ENCODE measurements at regions not wholly inside any gene's neighbourhood (a gene's known extent, or its start where the extent isn't known, plus 50 kb on each side); places are given as distances from the start of the nearest gene placed in this dataset.
"Not testable (repeated sequence)": the region's sequence is repeated elsewhere in the genome, so short reads cannot be mapped to it uniquely, and the experiment has no call there.

- DNase-seq = no peak
These were observed 532.4 kb upstream of the ITGA1 start for GRCh38 chr5:52255308-52255707.

- no peak for DNase-seq
These were observed 524.9 kb upstream of the ITGA1 start for GRCh38 chr5:52262844-52263243.

- DNase-seq = peak; percentile 95
These were observed 518.3 kb upstream of the ITGA1 start for GRCh38 chr5:52269401-52269800.

GRCh38 chr5:52269859-52270258, 517.9 kb upstream of the ITGA1 start:
- DNase-seq = peak; percentile 73

GRCh38 chr5:52275639-52276038, 512.1 kb upstream of the ITGA1 start:
- no peak for DNase-seq

- DNase-seq = no peak
These were observed 510.6 kb upstream of the ITGA1 start for GRCh38 chr5:52277101-52277500.

GRCh38 chr5:52282647-52283046, 505.1 kb upstream of the ITGA1 start:
- DNase-seq = no peak

- no peak for DNase-seq
These were observed 504.5 kb upstream of the ITGA1 start for GRCh38 chr5:52283221-52283620.

GRCh38 chr5:52300703-52301372, 486.9 kb upstream of the ITGA1 start:
- no peak for DNase-seq

GRCh38 chr5:52304816-52305215, 482.9 kb upstream of the ITGA1 start:
- not testable (repeated sequence) for DNase-seq

GRCh38 chr5:52328220-52328806, 459.4 kb upstream of the ITGA1 start:
- no peak for DNase-seq

- no peak for DNase-seq
These were observed 456.0 kb upstream of the ITGA1 start for GRCh38 chr5:52331725-52332124.

GRCh38 chr5:52334367-52334766, 453.3 kb upstream of the ITGA1 start:
- no peak for DNase-seq

GRCh38 chr5:52339285-52339684, 448.4 kb upstream of the ITGA1 start:
- DNase-seq = no peak

- peak; percentile 19 for DNase-seq
These were observed 445.4 kb upstream of the ITGA1 start for GRCh38 chr5:52342361-52342760.

GRCh38 chr5:52356311-52356918, 431.3 kb upstream of the ITGA1 start:
- DNase-seq = peak; percentile 82

- DNase-seq = no peak
These were observed 428.5 kb upstream of the ITGA1 start for GRCh38 chr5:52359261-52359660.

GRCh38 chr5:52360985-52361384, 426.7 kb upstream of the ITGA1 start:
- no peak for DNase-seq

- no peak for DNase-seq
These were observed 413.4 kb upstream of the ITGA1 start for GRCh38 chr5:52374286-52374685.

GRCh38 chr5:52375969-52376368, 411.7 kb upstream of the ITGA1 start:
- no peak for DNase-seq

GRCh38 chr5:52376592-52376991, 411.1 kb upstream of the ITGA1 start:
- DNase-seq = no peak

GRCh38 chr5:52378237-52378636, 409.5 kb upstream of the ITGA1 start:
- no peak for DNase-seq

GRCh38 chr5:52388349-52388748, 399.4 kb upstream of the ITGA1 start:
- DNase-seq = no peak

- DNase-seq = no peak
These were observed 395.4 kb upstream of the ITGA1 start for GRCh38 chr5:52392321-52392720.

- no peak for DNase-seq
These were observed 377.9 kb upstream of the ITGA1 start for GRCh38 chr5:52409835-52410234.
